ENCODE measurements at regions not wholly inside any gene's neighbourhood (a gene's known extent, or its start where the extent isn't known, plus 50 kb on each side); places are given as distances from the start of the nearest gene placed in this dataset.

- CTCF ChIA-PET (ENCODE audit: partially characterized antibody): no interaction called here
- 94% methylated on average over 1 of the region's 1 CpG; no CpG with 5 or more reads in 1 of the 2 experiments for WGBS, 2 experiments (ENCODE audit: extremely low coverage in 1 of 2, insufficient coverage in 1 of 2, insufficient read length in 1 of 2, insufficient replicate concordance in 2 of 2, low coverage in 1 of 2, low lambda C conversion rate in 2 of 2, missing lambda C conversion rate in 1 of 2)
- H2BK15ac ChIP-seq (ENCODE audit: low read length): no peak overlapping the region
Observed at GRCh38 chr2:72077702-72078169, 69.9 kb downstream of the CYP26B1 start.

More at GRCh38 chr2:72077702-72078169, 69.9 kb downstream of the CYP26B1 start:
- no peak overlapping the region for H4K8ac ChIP-seq (ENCODE audit: extremely low read depth, insufficient read depth, low read length)
- no peak overlapping the region for H2BK120ac ChIP-seq (replicated peaks; ENCODE audit: low read depth, low read length)
- no peak overlapping the region for H2AK5ac ChIP-seq (ENCODE audit: low read depth, low read length)
- H3K27me3 ChIP-seq (replicated peaks in 1 of 4; ENCODE audit: control insufficient read depth in 3 of 4, extremely low read depth in 1 of 4, insufficient read depth in 3 of 4, low read length in 3 of 4): no peaks in the 10 kb centered on the region
- no peak for DNase-seq (ENCODE audit: low read depth in 1 of 2, low spot score in 2 of 2)
- no peak overlapping the region for H2AFZ ChIP-seq (ENCODE audit: low read length)
- H2BK5ac ChIP-seq (ENCODE audit: low read depth, low read length): no peak overlapping the region
- H3K9ac ChIP-seq (replicated peaks in 1 of 4; ENCODE audit: extremely low read depth in 1 of 4, low read depth in 3 of 4, low read length in 3 of 4): no peak overlapping the region
- H3K23me2 ChIP-seq (ENCODE audit: low read depth, low read length): no peaks in the 10 kb centered on the region
- no peak overlapping the region for H3K14ac ChIP-seq (ENCODE audit: insufficient read length)
- H3K79me1 ChIP-seq (ENCODE audit: low read depth, low read length): no peaks in the 10 kb centered on the region
- no peak overlapping the region for H3K4me2 ChIP-seq (ENCODE audit: insufficient read depth in 1 of 2, low read depth in 2 of 2, low read length in 2 of 2)
- peaks cover 0 to 3% (median under 1%) of the 10 kb centered on the region in 4 experiments; a peak in 1 of 7 replicates for H3K4me1 ChIP-seq (replicated peaks in 1 of 4; ENCODE audit: control insufficient read depth in 3 of 4, insufficient read depth in 4 of 4, low read length in 3 of 4)
- FAIRE-seq: no peak
- no peak overlapping the region for H3K4ac ChIP-seq (replicated peaks; ENCODE audit: insufficient read length, low read depth, low read length)
- no peak for TF ChIP-seq TCF12 (IDR thresholded peaks at IDR 0.05; ENCODE audit: low read depth, low read length)
- TF ChIP-seq YY1 (IDR thresholded peaks at IDR 0.05; ENCODE audit: low read depth, low read length): no peak
- no peak for TF ChIP-seq SP2 (IDR thresholded peaks at IDR 0.05; ENCODE audit: low read length)
- TF ChIP-seq SIX5 (IDR thresholded peaks at IDR 0.05; ENCODE audit: low read depth, low read length): no peak
- TF ChIP-seq RFX5 (IDR thresholded peaks at IDR 0.05; ENCODE audit: borderline replicate concordance, low read depth, low read length): no peak
- no peak for TF ChIP-seq CTBP2 (IDR thresholded peaks at IDR 0.05; ENCODE audit: borderline replicate concordance, insufficient read depth, insufficient read length, low read length)
- no peak for TF ChIP-seq KDM4A (IDR thresholded peaks at IDR 0.05; ENCODE audit: low read depth, low read length, severe bottlenecking)
- TF ChIP-seq BRCA1 (IDR thresholded peaks at IDR 0.05; ENCODE audit: low read depth, low read length): no peak
- no peak for TF ChIP-seq ATF2 (IDR thresholded peaks at IDR 0.05; ENCODE audit: low read length)
- TF ChIP-seq PHF8 (conservative IDR thresholded peaks at IDR 0.05; ENCODE audit: low read depth, low read length): no peak
- H3K4me3 ChIP-seq (ENCODE audit: extremely low read depth in 1 of 4, insufficient read depth in 2 of 4, low read depth in 3 of 4, low read length in 4 of 4): no peak overlapping the region
- H2BK20ac ChIP-seq (ENCODE audit: low read length): no peak overlapping the region
- no peak overlapping the region for H3K18ac ChIP-seq (ENCODE audit: extremely low read depth, low read length)
- no peaks in the 10 kb centered on the region for H4K20me1 ChIP-seq (replicated peaks in 1 of 2; ENCODE audit: control insufficient read depth in 1 of 2, insufficient read depth in 2 of 2, low read length in 2 of 2)
- no peaks in the 10 kb centered on the region for H3K79me2 ChIP-seq (ENCODE audit: control insufficient read depth in 1 of 2, insufficient read depth in 2 of 2, low read length in 2 of 2)
- H3K23ac ChIP-seq (ENCODE audit: insufficient read length): no peak overlapping the region
- POLR2A ChIA-PET (ENCODE audit: partially characterized antibody): no interaction called here
- H4K5ac ChIP-seq (ENCODE audit: insufficient read length, low read depth, low read length): no peak overlapping the region
- H2BK12ac ChIP-seq (ENCODE audit: low read depth, low read length): no peak overlapping the region
- H3K9me3 ChIP-seq (ENCODE audit: insufficient read depth in 2 of 2, low read depth in 1 of 2, low read length in 1 of 2): peaks cover 5 to 8% of the 10 kb centered on the region in 2 experiments
- no peak overlapping the region for H3K27ac ChIP-seq (ENCODE audit: low read depth, low read length)
- no peaks in the 10 kb centered on the region for H3K36me3 ChIP-seq (ENCODE audit: control insufficient read depth in 2 of 4, insufficient read depth in 4 of 4, low read length in 3 of 4)
- no peak overlapping the region for H3K56ac ChIP-seq (replicated peaks; ENCODE audit: insufficient read length, low read depth, low read length)
- no peak overlapping the region for H4K91ac ChIP-seq (replicated peaks; ENCODE audit: insufficient read length, low read length)
